Breast epithelium (tissue), 3 donors: ENCODE measurements at regions not wholly inside any gene's neighbourhood (a gene's known extent, or its start where the extent isn't known, plus 50 kb on each side); places are given as distances from the start of the nearest gene placed in this dataset.

ENCODE experiments used
- POLR2A ChIP-seq: fragments of 450-650 bp; IDR thresholded peaks from one replicate; pipeline ENCODE4 v1.6.1; 2016; ENCODE audit warnings: antibody characterized with exemption, mild to moderate bottlenecking, moderate library complexity
- POLR2AphosphoS5 ChIP-seq, 3 donors: sonication (generic); formaldehyde crosslinking; IDR thresholded peaks; one replicate each; pipeline ENCODE4 v1.6.1; 2017; ENCODE audit warnings: antibody characterized with exemption in 3 of 3

DNA sequence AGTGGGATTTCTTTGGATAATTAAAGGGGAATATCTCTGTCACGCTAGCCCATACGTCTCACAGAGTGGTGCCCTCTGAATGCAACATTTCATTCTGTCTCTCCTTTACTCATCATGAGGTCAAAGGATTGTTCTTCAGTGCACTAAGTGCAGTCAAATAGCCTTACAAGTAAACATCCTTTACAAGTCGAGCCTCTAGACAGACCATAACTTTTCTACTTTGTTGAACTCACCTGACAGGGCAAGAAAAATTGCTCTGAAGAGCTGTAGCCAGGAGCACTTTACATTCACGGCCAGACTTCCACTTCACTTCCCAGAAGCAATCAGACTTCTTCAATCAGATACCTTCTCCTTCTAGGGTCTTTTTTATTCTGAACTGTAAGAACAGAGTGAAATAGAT is 768.0 kb upstream of the TMPRSS15 start:
- TF ChIP-seq POLR2A (no peak), POLR2AphosphoS5 (IDR thresholded peaks at IDR 0.05) (no peak)
